Dermis microvascular lymphatic vessel endothelial cell (primary cell): ENCODE measurements at regions not wholly inside any gene's neighbourhood (a gene's known extent, or its start where the extent isn't known, plus 50 kb on each side); places are given as distances from the start of the nearest gene placed in this dataset.

Experiments
- DNase-seq, 2 donors: peaks; one replicate each; pipeline versions ENCODE4 v3.0.0 to v3.0.0-alpha.2; 2010; ENCODE audit warnings: low read depth in 2 of 2

GRCh38 chr16:86142801-86143236 is 243.9 kb downstream of the IRF8 start:
- DNase-seq: no peak

DNA sequence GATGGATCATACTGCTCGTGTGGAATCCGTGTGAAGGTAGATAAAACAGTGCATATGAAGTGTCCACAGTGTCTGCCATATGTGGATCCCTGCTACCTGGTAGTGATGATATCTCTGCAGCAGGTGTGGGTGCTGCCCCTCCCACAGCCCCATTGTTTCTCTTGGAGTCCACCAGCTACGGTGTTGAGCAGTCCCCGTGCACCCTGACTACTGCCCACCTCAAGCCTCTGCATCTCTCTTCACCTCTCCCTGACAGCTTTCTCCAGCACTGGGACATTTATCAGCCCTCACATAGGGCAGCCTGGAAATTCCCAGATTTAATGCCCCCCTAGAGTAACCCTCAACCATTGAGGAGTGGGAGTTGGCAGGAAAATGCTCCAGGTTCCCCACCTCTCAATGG is 244.7 kb downstream of the IRF8 start:
- DNase-seq: no peak

DNA sequence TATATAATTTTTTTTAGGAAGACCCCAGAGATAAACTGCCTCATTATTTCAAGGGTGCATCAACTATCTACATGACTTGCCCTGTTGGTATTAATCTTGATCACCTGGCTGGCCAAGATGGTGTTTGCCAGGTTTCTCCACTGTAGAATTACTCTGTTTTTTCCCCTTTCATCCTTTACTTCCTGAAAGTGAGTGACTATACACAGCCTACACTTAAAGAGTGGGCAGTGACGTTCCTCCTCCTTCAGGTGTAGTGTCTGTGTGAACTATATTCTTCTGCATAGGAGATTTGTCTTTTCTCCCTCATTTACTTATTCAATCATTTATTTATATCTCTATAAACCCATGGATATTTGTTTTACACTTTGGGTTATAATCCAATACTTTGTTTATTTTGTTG is 246.7 kb downstream of the IRF8 start:
- DNase-seq: no peak

- DNase-seq: no peak
These were observed 251.8 kb downstream of the IRF8 start for GRCh38 chr16:86150641-86151238.

GRCh38 chr16:86151239-86151851 is 252.4 kb downstream of the IRF8 start:
- DNase-seq: no peak

DNA sequence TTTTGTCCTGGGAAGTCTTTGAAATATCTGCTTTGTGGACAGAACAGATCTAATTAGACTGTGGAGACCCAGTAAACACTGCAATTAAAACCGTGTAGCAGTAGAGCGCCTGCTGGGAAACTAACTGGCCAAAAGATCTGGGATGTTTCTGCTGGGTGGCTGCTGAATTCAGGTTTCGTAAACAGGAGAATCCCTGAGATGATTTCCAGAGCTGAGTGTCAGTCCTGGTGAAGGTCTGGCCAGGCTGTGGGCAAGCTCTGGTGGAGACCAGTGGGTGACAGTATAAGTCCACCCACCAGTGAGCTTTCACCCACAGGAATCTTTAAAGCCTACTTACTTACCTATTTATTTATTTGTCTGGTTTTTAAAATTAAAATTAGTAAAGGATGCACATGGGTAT is 257.2 kb downstream of the IRF8 start:
- no peak for DNase-seq

DNA sequence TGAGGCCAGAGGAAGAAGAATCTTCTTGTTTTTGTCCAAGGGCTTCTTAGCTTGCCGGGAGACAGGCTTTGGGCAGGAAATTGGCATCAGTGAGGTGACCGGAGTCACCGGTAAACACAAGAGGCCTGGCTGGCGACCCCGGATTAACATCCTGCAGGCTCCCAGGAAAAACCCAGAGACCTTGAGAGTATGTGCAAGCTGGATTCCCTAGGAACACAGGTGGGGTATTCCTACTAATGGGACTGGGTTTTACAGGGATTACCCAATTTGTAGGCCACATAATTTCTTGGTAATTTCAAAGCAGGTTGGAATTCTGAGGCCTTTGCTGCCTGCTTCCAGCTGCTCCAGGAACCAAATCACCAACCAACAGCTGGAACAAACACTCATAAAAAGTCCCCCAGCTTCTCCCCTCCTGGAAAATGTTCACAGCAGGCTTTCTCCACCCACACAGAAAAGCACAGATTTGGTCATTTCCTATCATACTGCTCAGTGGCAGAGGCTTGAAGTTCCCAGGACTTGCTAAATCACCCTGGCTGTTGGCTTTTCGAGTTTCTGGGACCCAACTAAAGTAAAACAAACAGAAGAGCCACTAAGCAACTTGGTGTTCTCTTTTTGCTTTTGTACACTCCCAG is 258.8 kb downstream of the IRF8 start:
- no peak for DNase-seq

DNA sequence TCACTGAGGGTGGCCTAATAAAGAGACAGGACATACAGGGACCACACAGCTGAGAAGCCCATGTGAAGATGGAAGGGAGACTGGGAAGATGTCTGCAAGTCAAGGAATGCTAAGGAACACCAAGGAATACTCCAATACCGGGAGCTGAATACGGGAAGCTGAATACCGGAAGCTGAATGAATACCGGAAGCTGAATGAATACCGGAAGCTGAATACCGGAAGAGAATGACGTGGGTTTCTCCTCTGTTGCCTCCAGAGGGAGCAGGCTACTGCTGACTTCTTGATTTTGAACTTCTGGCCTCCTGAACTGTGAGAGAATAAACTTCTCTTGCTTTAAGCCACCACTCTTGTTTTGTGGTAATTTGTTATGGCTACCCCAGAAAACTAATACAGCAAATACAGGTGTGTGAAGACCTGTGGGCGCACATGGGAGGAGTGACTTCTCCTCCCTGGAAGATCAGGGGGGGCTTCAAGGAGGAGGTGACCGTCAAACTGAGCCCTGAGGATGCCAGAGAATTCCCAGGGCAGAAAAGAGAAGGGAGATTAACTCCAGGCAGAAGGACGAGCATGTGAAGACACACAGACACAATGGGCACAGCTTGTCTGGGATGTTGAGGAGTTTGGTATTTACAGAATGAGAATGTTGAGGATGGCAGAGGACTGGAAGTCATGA is 259.9 kb downstream of the IRF8 start:
- peak in 1 of 2 donors; percentile 6 for DNase-seq

GRCh38 chr16:86165479-86165878 is 266.5 kb downstream of the IRF8 start:
- DNase-seq: no peak

DNA sequence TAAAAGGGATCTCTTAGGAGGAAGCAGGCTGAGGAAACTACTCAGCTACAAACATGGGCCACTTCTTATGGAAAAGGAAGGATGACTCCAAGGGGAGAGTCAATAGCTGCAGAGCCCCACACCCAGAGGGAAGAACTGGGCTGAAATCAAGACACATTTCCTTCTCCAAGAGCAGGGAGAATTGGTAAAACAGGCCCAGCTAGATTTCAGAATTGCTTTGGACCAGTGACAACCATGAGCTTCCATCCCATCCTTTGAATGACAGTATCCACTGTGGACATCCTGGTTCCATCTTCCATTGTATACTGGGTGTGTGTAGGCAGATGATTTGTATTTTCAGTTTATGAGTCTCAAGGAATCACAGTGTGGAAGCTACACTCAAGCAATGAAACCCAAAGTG is 267.5 kb downstream of the IRF8 start:
- DNase-seq: no peak

GRCh38 chr16:86167061-86167460 is 268.1 kb downstream of the IRF8 start:
- DNase-seq: no peak

- no peak for DNase-seq
These were observed 271.8 kb downstream of the IRF8 start for GRCh38 chr16:86170720-86171119.

- no peak for DNase-seq
These were observed 272.4 kb downstream of the IRF8 start for GRCh38 chr16:86171329-86171728.

DNA sequence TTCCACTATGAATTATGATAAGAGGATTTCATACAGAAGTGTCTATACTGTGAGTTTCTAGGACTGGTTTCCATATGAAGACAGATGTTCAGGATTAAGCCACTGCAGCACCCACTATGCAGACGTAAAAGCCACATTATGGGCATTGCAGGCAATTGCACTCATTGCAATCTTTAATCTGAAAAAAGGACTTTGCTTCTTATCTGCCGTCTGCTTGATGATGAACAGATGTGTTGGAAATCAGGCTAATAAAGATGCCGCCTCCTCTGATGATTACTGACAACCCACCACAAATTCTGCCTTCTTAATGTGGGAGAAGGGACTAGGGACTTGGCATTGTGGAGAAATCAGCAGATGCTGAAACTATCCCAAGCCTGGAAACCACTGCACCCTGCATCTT is 276.9 kb downstream of the IRF8 start:
- no peak for DNase-seq

DNA sequence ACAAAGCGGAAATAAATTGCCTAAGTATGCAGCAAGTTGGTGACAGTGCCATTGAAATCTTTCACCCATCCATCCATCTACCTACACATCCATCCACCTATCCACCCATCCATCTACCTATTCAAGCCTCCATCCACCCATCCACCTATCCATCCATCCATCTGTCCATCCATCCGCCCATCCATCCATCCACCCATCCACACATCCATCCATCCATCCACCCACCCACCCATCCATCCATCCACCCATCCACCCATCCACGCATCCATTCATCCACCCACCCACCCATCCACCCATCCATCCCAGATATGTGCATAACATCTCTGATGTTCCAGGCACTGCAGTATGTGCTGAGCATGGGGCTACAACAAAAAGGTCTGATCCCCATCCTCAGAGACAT is 277.5 kb downstream of the IRF8 start:
- no peak for DNase-seq

- DNase-seq: no peak
These were observed 281.3 kb downstream of the IRF8 start for GRCh38 chr16:86180244-86180643.

- DNase-seq: no peak
These were observed 281.8 kb downstream of the IRF8 start for GRCh38 chr16:86180780-86181179.

- DNase-seq: no peak
These were observed 282.6 kb downstream of the IRF8 start for GRCh38 chr16:86181526-86181925.

- no peak for DNase-seq
These were observed 285.2 kb downstream of the IRF8 start for GRCh38 chr16:86184185-86184584.

DNA sequence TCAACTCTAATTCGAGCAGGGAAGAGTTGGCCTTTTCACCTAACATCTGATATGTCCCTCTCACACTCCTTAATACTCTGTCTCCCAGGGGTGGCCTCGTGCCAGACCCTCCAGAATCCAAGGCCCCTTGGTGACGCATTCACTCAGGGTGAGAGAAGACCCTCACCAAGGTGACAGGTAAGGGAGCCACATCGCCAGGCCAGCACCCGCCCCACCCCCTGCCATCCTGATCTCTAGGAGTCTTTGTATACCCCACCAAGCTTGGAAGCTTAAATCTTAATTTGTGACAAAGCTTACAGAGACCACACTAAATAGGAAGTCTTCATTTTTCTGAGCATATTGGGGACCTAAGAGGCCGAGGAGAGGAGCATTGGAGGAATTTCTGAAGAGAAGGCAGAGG is 286.1 kb downstream of the IRF8 start:
- no peak for DNase-seq

DNA sequence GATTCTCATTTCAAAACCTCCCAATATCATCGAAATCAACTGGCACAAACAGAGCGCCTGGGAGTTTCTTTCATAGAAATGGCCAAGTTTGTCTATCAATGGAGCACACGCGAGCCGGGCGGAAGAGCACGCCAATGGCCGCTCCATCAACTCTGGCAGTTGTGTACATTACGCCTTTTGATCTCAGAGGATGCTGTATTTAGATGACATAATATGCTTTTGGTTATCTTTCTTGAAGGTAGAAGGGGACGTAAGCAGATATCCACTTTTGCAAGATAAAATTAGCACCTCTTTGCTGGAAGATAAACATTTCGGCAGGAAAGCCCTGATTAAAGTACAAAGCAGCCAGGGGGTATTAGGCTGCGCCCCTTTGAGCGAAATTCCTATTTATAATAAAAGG is 287.4 kb downstream of the IRF8 start:
- DNase-seq: no peak

DNA sequence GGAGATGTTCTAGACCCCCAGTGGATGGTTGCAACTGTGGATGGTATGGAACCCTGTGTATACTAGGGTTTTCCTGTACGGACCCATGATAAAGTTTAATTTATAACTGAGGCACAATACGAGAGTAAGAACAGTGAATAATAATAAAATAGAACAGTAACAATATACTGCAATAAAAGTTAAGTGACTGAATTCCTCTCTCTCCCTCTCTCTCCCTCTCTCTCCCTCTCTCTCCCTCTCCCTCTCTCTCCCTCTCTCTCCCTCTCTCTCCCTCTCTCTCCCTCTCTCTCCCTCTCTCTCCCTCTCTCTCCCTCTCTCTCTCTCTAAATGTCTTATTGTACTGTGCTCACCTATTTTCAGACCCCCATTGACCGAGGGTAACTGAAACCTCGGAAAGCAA is 291.0 kb downstream of the IRF8 start:
- no peak for DNase-seq

- DNase-seq: no peak
These were observed 292.7 kb downstream of the IRF8 start for GRCh38 chr16:86191663-86192062.
